ENCODE measurements at regions not wholly inside any gene's neighbourhood (a gene's known extent, or its start where the extent isn't known, plus 50 kb on each side); places are given as distances from the start of the nearest gene placed in this dataset.

- Histone ChIP-seq H3K27me3 (replicated peaks; ENCODE audit: insufficient read depth) (no peaks in the 10 kb centered on the region), H3K4me3 (no peak overlapping the region), H3K4me1 (replicated peaks) (no peaks in the 10 kb centered on the region), H3K36me3 (no peaks in the 10 kb centered on the region), H3K9me3 (no peaks in the 10 kb centered on the region), H3K27ac (no peak overlapping the region)
- DNase-seq (ENCODE audit: low spot score): no peak
- intact Hi-C loops (cut with DNase I): no loop called here
- TF ChIP-seq POLR2A (IDR thresholded peaks at IDR 0.05) (no peak), POLR2AphosphoS5 (IDR thresholded peaks at IDR 0.05) (no peak)
- TF ChIP-seq, protein P1, sequence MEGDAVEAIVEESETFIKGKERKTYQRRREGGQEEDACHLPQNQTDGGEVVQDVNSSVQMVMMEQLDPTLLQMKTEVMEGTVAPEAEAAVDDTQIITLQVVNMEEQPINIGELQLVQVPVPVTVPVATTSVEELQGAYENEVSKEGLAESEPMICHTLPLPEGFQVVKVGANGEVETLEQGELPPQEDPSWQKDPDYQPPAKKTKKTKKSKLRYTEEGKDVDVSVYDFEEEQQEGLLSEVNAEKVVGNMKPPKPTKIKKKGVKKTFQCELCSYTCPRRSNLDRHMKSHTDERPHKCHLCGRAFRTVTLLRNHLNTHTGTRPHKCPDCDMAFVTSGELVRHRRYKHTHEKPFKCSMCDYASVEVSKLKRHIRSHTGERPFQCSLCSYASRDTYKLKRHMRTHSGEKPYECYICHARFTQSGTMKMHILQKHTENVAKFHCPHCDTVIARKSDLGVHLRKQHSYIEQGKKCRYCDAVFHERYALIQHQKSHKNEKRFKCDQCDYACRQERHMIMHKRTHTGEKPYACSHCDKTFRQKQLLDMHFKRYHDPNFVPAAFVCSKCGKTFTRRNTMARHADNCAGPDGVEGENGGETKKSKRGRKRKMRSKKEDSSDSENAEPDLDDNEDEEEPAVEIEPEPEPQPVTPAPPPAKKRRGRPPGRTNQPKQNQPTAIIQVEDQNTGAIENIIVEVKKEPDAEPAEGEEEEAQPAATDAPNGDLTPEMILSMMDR (IDR thresholded peaks at IDR 0.05): no peak
Measured at GRCh38 chr12:38956337-38956736, 50.9 kb upstream of the CPNE8 start.

Small RNA genes in the stretch of these regions (small RNA-seq; reads per million reads assigned to genes)
- 0 reads per million in 2 donors for gene AC084373.1
